MCF 10A (cell line): ENCODE measurements at regions not wholly inside any gene's neighbourhood (a gene's known extent, or its start where the extent isn't known, plus 50 kb on each side); places are given as distances from the start of the nearest gene placed in this dataset.

Source experiments
- BruUV-seq: library from RNA; stranded (reverse); fragments of 400-500 nt; replicated peaks from 2 replicates; lab custom pipeline; 2021; lab: Mats Ljungman, UMichigan
- CTCF ChIA-PET: fragments of 300-600 bp; sonication (Branson Sonifier 250); formaldehyde crosslinking; extraction: SDS; loops from one replicate; lab custom pipeline; 2021; ENCODE audit warnings: antibody characterized with exemption, inconsistent platforms; lab: Yijun Ruan, JAX
- POLR2A ChIA-PET: fragments of 300-600, 350-650 bp; sonication (Branson Sonifier 250); formaldehyde crosslinking; extraction: SDS; loops from one replicate; lab custom pipeline; 2020; ENCODE audit warnings: antibody characterized with exemption, inconsistent platforms; lab: Yijun Ruan, JAX
- DNase-seq: peaks from one replicate; pipeline ENCODE4 v3.0.0-alpha.2; 2018; ENCODE audit not compliant: unreplicated experiment
- H3K27ac Mint-ChIP-seq: one replicate; pipeline ENCODE4 v1.8.0; 2022; ENCODE audit warnings: mild to moderate bottlenecking, low read depth, mixed read lengths; ENCODE audit not compliant: unreplicated experiment
- H3K27me3 Mint-ChIP-seq: one replicate; pipeline ENCODE4 v1.8.0; 2022; ENCODE audit warnings: mixed read lengths; ENCODE audit not compliant: insufficient read depth, unreplicated experiment
- H3K36me3 Mint-ChIP-seq: one replicate; pipeline ENCODE4 v1.8.0; 2022; ENCODE audit warnings: mild to moderate bottlenecking, moderate library complexity, mixed read lengths; ENCODE audit not compliant: insufficient read depth, unreplicated experiment
- H3K4me1 Mint-ChIP-seq: one replicate; pipeline ENCODE4 v1.8.0; 2022; ENCODE audit warnings: mixed read lengths; ENCODE audit not compliant: insufficient read depth, unreplicated experiment
- H3K4me3 Mint-ChIP-seq: one replicate; pipeline ENCODE4 v1.8.0; 2022; ENCODE audit warnings: mild to moderate bottlenecking, moderate library complexity, mixed read lengths; ENCODE audit not compliant: unreplicated experiment
- H3K9me3 Mint-ChIP-seq: one replicate; pipeline ENCODE4 v1.8.0; 2022; ENCODE audit warnings: mixed read lengths; ENCODE audit not compliant: unreplicated experiment
- intact Hi-C: fragments of 100-400 bp; cut with micrococcal nuclease; formaldehyde crosslinking; loops from 2 replicates; pipeline ENCODE4 v1.14.1; 2022
- TF ChIP-seq, protein P1 (sequence below): fragments of 200-600 bp; IDR thresholded peaks from one replicate; pipeline ENCODE4 v1.8.0; 2022; ENCODE audit warnings: antibody characterized with exemption, mild to moderate bottlenecking; ENCODE audit not compliant: unreplicated experiment

GRCh38 chr16:47847220-47847970, 308.4 kb downstream of the ABCC12 start:
- no peaks in the 10 kb centered on the region for H3K36me3 Mint-ChIP-seq
- BruUV-seq, result no TSS peak
- H3K27ac Mint-ChIP-seq, result no peak overlapping the region
- DNase-seq, result peak; percentile 44
- H3K4me3 Mint-ChIP-seq, result no peak overlapping the region
- intact Hi-C loops, result no loop called here
- H3K27me3 Mint-ChIP-seq, result no peaks in the 10 kb centered on the region
- TF ChIP-seq, protein P1, sequence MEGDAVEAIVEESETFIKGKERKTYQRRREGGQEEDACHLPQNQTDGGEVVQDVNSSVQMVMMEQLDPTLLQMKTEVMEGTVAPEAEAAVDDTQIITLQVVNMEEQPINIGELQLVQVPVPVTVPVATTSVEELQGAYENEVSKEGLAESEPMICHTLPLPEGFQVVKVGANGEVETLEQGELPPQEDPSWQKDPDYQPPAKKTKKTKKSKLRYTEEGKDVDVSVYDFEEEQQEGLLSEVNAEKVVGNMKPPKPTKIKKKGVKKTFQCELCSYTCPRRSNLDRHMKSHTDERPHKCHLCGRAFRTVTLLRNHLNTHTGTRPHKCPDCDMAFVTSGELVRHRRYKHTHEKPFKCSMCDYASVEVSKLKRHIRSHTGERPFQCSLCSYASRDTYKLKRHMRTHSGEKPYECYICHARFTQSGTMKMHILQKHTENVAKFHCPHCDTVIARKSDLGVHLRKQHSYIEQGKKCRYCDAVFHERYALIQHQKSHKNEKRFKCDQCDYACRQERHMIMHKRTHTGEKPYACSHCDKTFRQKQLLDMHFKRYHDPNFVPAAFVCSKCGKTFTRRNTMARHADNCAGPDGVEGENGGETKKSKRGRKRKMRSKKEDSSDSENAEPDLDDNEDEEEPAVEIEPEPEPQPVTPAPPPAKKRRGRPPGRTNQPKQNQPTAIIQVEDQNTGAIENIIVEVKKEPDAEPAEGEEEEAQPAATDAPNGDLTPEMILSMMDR, result no peak
- POLR2A ChIA-PET, result interaction anchor here (0.6 kb wide), 1 partner anchor 335 kb away, joined by 3 read pairs; no protein-coding TSS in a partner anchor
- CTCF ChIA-PET, result interaction anchor here (0.6 kb wide), 1 partner anchor 706 kb away, joined by 3 read pairs; no protein-coding TSS in a partner anchor
- peaks cover 19% of the 10 kb centered on the region for H3K4me1 Mint-ChIP-seq
- no peaks in the 10 kb centered on the region for H3K9me3 Mint-ChIP-seq

DNA sequence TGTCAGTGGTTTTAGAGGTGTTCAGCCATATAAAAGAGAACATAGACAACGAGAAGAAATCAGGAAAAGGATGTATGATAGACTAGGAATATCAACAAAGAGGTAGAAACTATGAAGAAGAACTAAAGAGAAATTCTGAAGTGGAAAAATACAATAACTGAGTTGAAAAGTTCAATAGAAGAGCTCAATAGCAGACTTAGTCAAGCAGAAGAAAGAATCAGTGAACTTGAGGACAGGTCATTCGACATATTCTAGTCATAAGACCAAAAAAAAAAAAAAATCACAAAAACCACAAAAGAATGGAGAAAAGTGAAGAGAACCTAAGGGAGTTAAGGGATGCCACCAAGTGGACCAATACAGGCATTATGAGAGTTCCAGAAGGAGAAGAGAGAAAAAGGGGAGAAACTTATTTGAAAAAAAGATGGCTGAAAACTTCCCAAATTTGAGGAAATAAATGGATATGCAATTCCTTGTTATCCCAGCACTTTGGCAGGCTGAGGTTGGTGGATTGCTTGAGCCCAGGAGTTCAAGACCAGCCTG, 321.2 kb downstream of the ABCC12 start:
- no peaks in the 10 kb centered on the region for H3K27me3 Mint-ChIP-seq
- H3K4me3 Mint-ChIP-seq, result no peak overlapping the region
- H3K27ac Mint-ChIP-seq, result no peak overlapping the region
- ChIA-PET POLR2A (interaction anchor here (0.5 kb wide), 1 partner anchor 167 kb away, joined by 3 read pairs; no protein-coding TSS in a partner anchor), CTCF (interaction anchor here (1.7 kb wide), 1 partner anchor 15 kb away, joined by 4 read pairs; no protein-coding TSS in a partner anchor)
- no TSS peak for BruUV-seq
- no peak for DNase-seq
- peaks cover 10% of the 10 kb centered on the region for H3K9me3 Mint-ChIP-seq
- TF ChIP-seq, protein P1, result no peak
- no peaks in the 10 kb centered on the region for H3K4me1 Mint-ChIP-seq
- H3K36me3 Mint-ChIP-seq, result no peaks in the 10 kb centered on the region
- intact Hi-C loops, result no loop called here

- TF ChIP-seq, protein P1, result no peak
- Mint-ChIP-seq H3K4me1 (no peaks in the 10 kb centered on the region), H3K27me3 (no peaks in the 10 kb centered on the region), H3K9me3 (peaks cover 10% of the 10 kb centered on the region), H3K4me3 (no peak overlapping the region), H3K27ac (no peak overlapping the region), H3K36me3 (no peaks in the 10 kb centered on the region)
- no TSS peak for BruUV-seq
- ChIA-PET CTCF (no interaction called here), POLR2A (no interaction called here)
- DNase-seq, result no peak
- intact Hi-C loops, result no loop called here
Measured at GRCh38 chr16:47833771-47834170, 322.0 kb downstream of the ABCC12 start.

DNA sequence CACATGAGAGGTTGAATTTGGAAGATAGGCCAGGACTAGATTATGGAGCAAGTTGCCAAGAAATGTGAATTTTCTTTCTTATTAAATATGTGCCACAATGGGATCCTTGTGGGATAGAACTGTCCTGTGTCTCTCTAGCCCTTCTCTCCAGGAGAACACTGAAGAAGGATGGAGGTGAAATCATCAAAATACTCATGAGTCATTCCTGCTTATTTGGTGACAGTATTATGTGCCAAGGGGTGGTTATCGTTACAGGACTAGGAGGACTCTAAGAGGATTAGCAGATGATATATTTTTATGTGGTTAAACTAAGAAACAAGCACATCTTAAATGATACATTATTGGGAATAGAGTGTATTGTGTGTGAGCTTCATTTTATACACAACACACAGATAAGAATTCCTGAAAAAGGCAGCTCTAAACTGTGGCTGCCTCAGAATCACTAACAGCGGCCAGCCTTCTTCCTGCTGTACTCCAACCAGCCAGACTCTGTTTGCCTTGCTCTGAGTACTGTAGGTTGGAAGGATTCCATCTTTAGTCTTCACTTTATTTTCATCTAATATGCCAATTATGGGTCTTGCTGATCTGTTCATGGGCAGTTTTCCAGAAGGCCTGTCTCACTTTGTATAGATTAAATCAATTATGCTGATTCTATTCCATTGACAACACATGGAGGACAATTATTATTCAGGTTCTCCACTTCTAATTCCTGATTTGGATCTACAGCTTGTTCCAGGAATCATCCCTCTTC, 325.8 kb downstream of the ABCC12 start:
- no peak for DNase-seq
- POLR2A ChIA-PET, result no interaction called here
- H3K27ac Mint-ChIP-seq, result no peak overlapping the region
- no peaks in the 10 kb centered on the region for H3K27me3 Mint-ChIP-seq
- no peaks in the 10 kb centered on the region for H3K36me3 Mint-ChIP-seq
- peaks cover 10% of the 10 kb centered on the region for H3K9me3 Mint-ChIP-seq
- no peaks in the 10 kb centered on the region for H3K4me1 Mint-ChIP-seq
- intact Hi-C loops, result no loop called here
- CTCF ChIA-PET, result no interaction called here
- BruUV-seq, result no TSS peak
- no peak overlapping the region for H3K4me3 Mint-ChIP-seq
- TF ChIP-seq, protein P1, result no peak
